ENCODE measurements at regions not wholly inside any gene's neighbourhood (a gene's known extent, or its start where the extent isn't known, plus 50 kb on each side); places are given as distances from the start of the nearest gene placed in this dataset.

DNA sequence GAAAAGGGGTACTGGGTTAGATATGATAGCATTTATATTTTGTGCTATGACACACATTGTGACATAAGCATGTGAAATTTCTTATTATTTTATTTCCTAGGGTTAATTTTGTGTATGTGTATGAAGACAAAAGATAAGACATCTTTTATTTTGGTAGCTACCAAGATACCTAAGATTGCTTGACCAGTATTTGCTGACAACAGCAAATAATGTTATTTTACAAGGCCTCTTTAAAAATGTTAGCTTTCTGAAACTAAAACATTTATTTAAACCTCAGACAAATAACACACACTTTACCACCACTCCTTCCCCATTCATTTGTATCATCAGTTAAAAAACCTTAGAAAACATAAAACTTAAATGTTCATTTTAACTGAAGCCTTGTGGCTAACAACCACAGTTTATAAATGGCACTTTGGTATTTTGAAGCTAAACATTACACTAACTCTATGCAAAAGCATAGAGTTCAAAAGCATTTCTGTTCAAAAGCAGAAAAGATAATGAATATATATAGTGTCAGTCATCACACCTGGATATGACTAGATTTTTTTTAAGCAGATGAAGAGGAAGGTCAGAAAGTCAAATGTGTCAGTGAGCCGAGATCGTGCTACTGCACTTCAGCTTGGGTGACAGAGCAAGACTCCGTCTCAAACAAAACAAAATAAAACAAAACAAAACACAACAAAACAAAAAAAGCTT, 193.0 kb downstream of the VCY1B start:
- CTCF ChIA-PET, result no interaction called here
- H3K9me3 Mint-ChIP-seq (ENCODE audit: insufficient read depth), result no peaks in the 10 kb centered on the region

More for the DNA sequence above, 193.0 kb downstream of the VCY1B start:
- ATAC-seq (ENCODE audit: low read depth), result no peak
- Histone ChIP-seq H3K4me1 (ENCODE audit: control insufficient read depth in 2 of 2, insufficient read depth in 2 of 2, low read length in 2 of 2) (no peaks in the 10 kb centered on the region), H2AFZ (ENCODE audit: insufficient read depth, low read depth, low read length, poor library complexity, severe bottlenecking) (no peak overlapping the region), H3K27ac (ENCODE audit: low read length in 2 of 2) (no peak overlapping the region), H4K20me1 (ENCODE audit: control insufficient read depth, insufficient read depth, low read length, poor library complexity, severe bottlenecking) (no peaks in the 10 kb centered on the region), H3K9me3 (ENCODE audit: control extremely low read depth in 1 of 3, control insufficient read depth in 2 of 3, insufficient read depth in 1 of 3, low read length in 2 of 3) (no peaks in the 10 kb centered on the region), H3K36me3 (replicated peaks in 1 of 2; ENCODE audit: control extremely low read depth in 1 of 2, control insufficient read depth in 1 of 2, extremely low read depth in 1 of 2, insufficient read depth in 2 of 2, low read length in 1 of 2) (no peaks in the 10 kb centered on the region), H3K27me3 (replicated peaks in 1 of 4; ENCODE audit: control extremely low read depth in 1 of 4, control insufficient read depth in 3 of 4, insufficient read depth in 4 of 4, low read length in 3 of 4) (no peaks in the 10 kb centered on the region), H3K4me3 (ENCODE audit: control extremely low read depth in 1 of 5, extremely low read depth in 1 of 5, insufficient read depth in 1 of 5, low read depth in 2 of 5, low read length in 4 of 5) (no peak overlapping the region), H3K4me2 (replicated peaks; ENCODE audit: low read depth, low read length, poor library complexity, severe bottlenecking) (no peak overlapping the region), H3K9ac (ENCODE audit: low read length) (no peak overlapping the region), H3K79me2 (ENCODE audit: control insufficient read depth, insufficient read depth, low read length) (no peaks in the 10 kb centered on the region)
- intact Hi-C loops (cut with micrococcal nuclease), result no loop called here
- no peak overlapping the region for H3K27ac Mint-ChIP-seq
- TF ChIP-seq CTCF (IDR thresholded peaks at IDR 0.05) (no peak), EZH2 (IDR thresholded peaks at IDR 0.05; ENCODE audit: borderline replicate concordance, insufficient read depth, low read depth, low read length, poor library complexity, severe bottlenecking) (no peak)
- no CpG with 5 or more reads among the region's 3 CpGs for WGBS (ENCODE audit: insufficient coverage)
- no peak for DNase-seq
- no peaks in the 10 kb centered on the region for H3K27me3 Mint-ChIP-seq
- POLR2A ChIA-PET, result no interaction called here
- H3K4me3 Mint-ChIP-seq, result no peak overlapping the region
- peaks cover 1% of the 10 kb centered on the region for H3K4me1 Mint-ChIP-seq

All from B cell (primary cell).